ENCODE measurements at regions not wholly inside any gene's neighbourhood (a gene's known extent, or its start where the extent isn't known, plus 50 kb on each side); places are given as distances from the start of the nearest gene placed in this dataset.

- FAIRE-seq (no peak), DNase-seq (ENCODE audit: low read depth, low spot score) (no peak)
- H4K20me1 ChIP-seq (ENCODE audit: control insufficient read depth, extremely low read depth, insufficient read depth, low read length) = no peaks in the 10 kb centered on the region
- no peak overlapping the region for H3K27ac ChIP-seq (ENCODE audit: control insufficient read depth, insufficient read depth, low read length)
- H2AFZ ChIP-seq (ENCODE audit: control insufficient read depth, low read length) = no peak overlapping the region
- no peaks in the 10 kb centered on the region for H3K4me1 ChIP-seq (ENCODE audit: control insufficient read depth, extremely low read depth, insufficient read depth, low read length)
- H3K9me1 ChIP-seq (ENCODE audit: control insufficient read depth, extremely low read depth, insufficient read depth, low read length) = no peaks in the 10 kb centered on the region
- dilution Hi-C loops (cut with MboI; ENCODE audit: extremely low pct_ligation_motif_present, low sequenced_read_pairs) = no loop called here
- no peaks in the 10 kb centered on the region for H3K27me3 ChIP-seq (ENCODE audit: control insufficient read depth, extremely low read depth, insufficient read depth, low read length)
- no peak overlapping the region for H3K4me3 ChIP-seq (ENCODE audit: control insufficient read depth in 2 of 3, extremely low read depth in 1 of 3, insufficient read depth in 2 of 3, low read depth in 1 of 3, low read length in 3 of 3)
- H3K79me2 ChIP-seq (ENCODE audit: control insufficient read depth, insufficient read depth, low read length) = no peaks in the 10 kb centered on the region
- no peak overlapping the region for H3K4me2 ChIP-seq (ENCODE audit: control insufficient read depth, extremely low read depth, insufficient read depth, low read depth, low read length)
- no peak for TF ChIP-seq EZH2 (IDR thresholded peaks at IDR 0.05; ENCODE audit: low read length)
- TF ChIP-seq CTCF (optimal IDR thresholded peaks at IDR 0.05 in 1 of 3, IDR thresholded peaks at IDR 0.05 in 1 of 3, conservative IDR thresholded peaks at IDR 0.05 in 1 of 3; ENCODE audit: extremely low read depth in 1 of 3, insufficient read depth in 2 of 3, low read length in 3 of 3) = no peak
- H3K9ac ChIP-seq (ENCODE audit: control insufficient read depth, extremely low read depth, insufficient read depth, low read length) = no peak overlapping the region
- no peaks in the 10 kb centered on the region for H3K9me3 ChIP-seq (ENCODE audit: control insufficient read depth, low read depth, low read length)
- H3K36me3 ChIP-seq (ENCODE audit: control insufficient read depth in 2 of 2, extremely low read depth in 1 of 2, insufficient read depth in 2 of 2, low read length in 2 of 2) = no peaks in the 10 kb centered on the region
Observed at GRCh38 chr12:60834372-60834771, 1238.5 kb downstream of the SLC16A7 start.

GRCh38 chr12:60834806-60835205, 1239.0 kb downstream of the SLC16A7 start:
- no peak overlapping the region for H2AFZ ChIP-seq (ENCODE audit: control insufficient read depth, low read length)
- DNase-seq (ENCODE audit: low read depth, low spot score) (no peak), FAIRE-seq (no peak)
- no peak overlapping the region for H3K9ac ChIP-seq (ENCODE audit: control insufficient read depth, extremely low read depth, insufficient read depth, low read length)
- dilution Hi-C loops (cut with MboI; ENCODE audit: extremely low pct_ligation_motif_present, low sequenced_read_pairs) = no loop called here
- no peaks in the 10 kb centered on the region for H4K20me1 ChIP-seq (ENCODE audit: control insufficient read depth, extremely low read depth, insufficient read depth, low read length)
- no peaks in the 10 kb centered on the region for H3K9me3 ChIP-seq (ENCODE audit: control insufficient read depth, low read depth, low read length)
- H3K9me1 ChIP-seq (ENCODE audit: control insufficient read depth, extremely low read depth, insufficient read depth, low read length) = no peaks in the 10 kb centered on the region
- H3K27ac ChIP-seq (ENCODE audit: control insufficient read depth, insufficient read depth, low read length) = no peak overlapping the region
- H3K79me2 ChIP-seq (ENCODE audit: control insufficient read depth, insufficient read depth, low read length) = no peaks in the 10 kb centered on the region
- H3K36me3 ChIP-seq (ENCODE audit: control insufficient read depth in 2 of 2, extremely low read depth in 1 of 2, insufficient read depth in 2 of 2, low read length in 2 of 2) = no peaks in the 10 kb centered on the region
- H3K4me3 ChIP-seq (ENCODE audit: control insufficient read depth in 2 of 3, extremely low read depth in 1 of 3, insufficient read depth in 2 of 3, low read depth in 1 of 3, low read length in 3 of 3) = no peak overlapping the region
- H3K4me2 ChIP-seq (ENCODE audit: control insufficient read depth, extremely low read depth, insufficient read depth, low read depth, low read length) = no peak overlapping the region
- H3K4me1 ChIP-seq (ENCODE audit: control insufficient read depth, extremely low read depth, insufficient read depth, low read length) = no peaks in the 10 kb centered on the region
- no peaks in the 10 kb centered on the region for H3K27me3 ChIP-seq (ENCODE audit: control insufficient read depth, extremely low read depth, insufficient read depth, low read length)
- TF ChIP-seq CTCF (optimal IDR thresholded peaks at IDR 0.05 in 1 of 3, IDR thresholded peaks at IDR 0.05 in 1 of 3, conservative IDR thresholded peaks at IDR 0.05 in 1 of 3; ENCODE audit: extremely low read depth in 1 of 3, insufficient read depth in 2 of 3, low read length in 3 of 3) (no peak), EZH2 (IDR thresholded peaks at IDR 0.05; ENCODE audit: low read length) (no peak)
